ENCODE measurements at regions not wholly inside any gene's neighbourhood (a gene's known extent, or its start where the extent isn't known, plus 50 kb on each side); places are given as distances from the start of the nearest gene placed in this dataset.
A peak's percentile ranks its signal among the peaks of the same experiment; 100 is the strongest.

DNA sequence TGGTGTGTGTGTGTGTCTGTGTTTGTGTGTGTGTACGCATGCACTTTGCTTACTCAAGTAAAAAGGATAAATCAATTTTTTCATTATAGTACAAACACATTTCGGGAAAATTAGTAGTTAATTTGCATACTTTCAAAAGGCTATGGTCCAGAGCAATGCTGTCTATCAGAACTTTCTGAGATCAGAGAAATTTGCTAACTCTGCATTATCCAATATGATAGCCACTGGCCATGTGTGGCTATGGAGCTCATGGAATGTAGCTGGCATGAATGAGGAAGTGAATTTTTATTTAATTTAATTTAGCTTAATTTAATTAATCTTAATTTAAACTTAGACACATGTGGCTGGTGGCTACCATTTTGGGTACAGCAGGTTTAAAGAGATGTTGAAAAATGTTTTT, 289.6 kb downstream of the MAT2B start:
- H3K4me3 ChIP-seq (ENCODE audit: low read depth, low read length) = no peak overlapping the region
- no peak overlapping the region for H2BK120ac ChIP-seq (ENCODE audit: insufficient read depth, low read length, poor library complexity)

DNA sequence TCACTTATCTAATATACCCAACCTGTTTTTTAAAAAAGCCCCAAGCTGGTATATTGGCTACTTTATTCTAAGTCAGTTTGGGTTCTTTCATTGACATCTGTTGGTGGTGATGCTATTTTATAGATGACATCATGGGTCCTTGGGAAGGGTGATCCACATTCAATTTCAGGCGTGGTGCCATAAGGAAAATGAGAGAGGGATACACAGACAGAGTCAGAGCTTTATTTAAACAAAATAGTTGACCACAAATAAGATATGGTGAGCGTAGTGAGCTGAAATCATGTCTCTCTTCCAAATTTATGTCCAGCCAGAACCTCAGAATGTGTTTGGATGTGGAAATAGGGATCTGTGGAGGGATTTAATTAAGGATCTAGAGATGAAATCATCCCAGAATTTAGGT, 302.4 kb downstream of the MAT2B start:
- H2BK5ac ChIP-seq (ENCODE audit: low read depth, low read length, poor library complexity) = no peak overlapping the region
- H4K8ac ChIP-seq (ENCODE audit: low read depth, low read length) = no peak overlapping the region
- no peaks in the 10 kb centered on the region for H3K9me3 ChIP-seq (ENCODE audit: insufficient read depth, low read depth, low read length)
- H3K9ac ChIP-seq (ENCODE audit: low read length) = no peak overlapping the region
- no peak overlapping the region for H3K4me3 ChIP-seq (ENCODE audit: low read depth, low read length)
- no peaks in the 10 kb centered on the region for H3K27me3 ChIP-seq (ENCODE audit: insufficient read depth, low read length)
- H3K4ac ChIP-seq (ENCODE audit: low read depth, low read length) = no peak overlapping the region
- no CpG with 5 or more reads among the region's 2 CpGs for WGBS (ENCODE audit: extremely low coverage, insufficient coverage, insufficient read length)
- H4K12ac ChIP-seq (ENCODE audit: low read depth, low read length) = no peak overlapping the region
- no peaks in the 10 kb centered on the region for H3K79me2 ChIP-seq (ENCODE audit: control insufficient read depth, insufficient read depth, low read length, poor library complexity)
- no peak overlapping the region for H3K18ac ChIP-seq (ENCODE audit: low read length)
- no peak overlapping the region for H3K14ac ChIP-seq (ENCODE audit: low read length)
- H2BK12ac ChIP-seq (ENCODE audit: low read length) = no peak overlapping the region
- H3K36me3 ChIP-seq (ENCODE audit: control insufficient read depth in 1 of 2, insufficient read depth in 2 of 2, low read length in 2 of 2) = no peaks in the 10 kb centered on the region
- no peak overlapping the region for H2AK5ac ChIP-seq (ENCODE audit: low read length)
- H3K23ac ChIP-seq (ENCODE audit: low read length) = no peak overlapping the region
- H4K91ac ChIP-seq (ENCODE audit: low read depth, low read length) = no peak overlapping the region
- H2BK120ac ChIP-seq (ENCODE audit: insufficient read depth, low read length, poor library complexity) = no peak overlapping the region
- no peak overlapping the region for H3K27ac ChIP-seq (ENCODE audit: low read depth, low read length)
- H3K4me2 ChIP-seq (ENCODE audit: low read length) = no peak overlapping the region
- no peaks in the 10 kb centered on the region for H3K79me1 ChIP-seq (ENCODE audit: low read length)
- H2AFZ ChIP-seq (ENCODE audit: insufficient read depth, low read length, poor library complexity) = no peak overlapping the region
- H3K4me1 ChIP-seq (ENCODE audit: control insufficient read depth in 1 of 2, insufficient read depth in 2 of 2, low read length in 2 of 2) = no peaks in the 10 kb centered on the region
- no peak for DNase-seq

More for the DNA sequence above, 289.6 kb downstream of the MAT2B start:
- Histone ChIP-seq H2BK5ac (ENCODE audit: low read depth, low read length, poor library complexity) (no peak overlapping the region), H3K27me3 (ENCODE audit: insufficient read depth, low read length) (no peaks in the 10 kb centered on the region), H2AFZ (ENCODE audit: insufficient read depth, low read length, poor library complexity) (no peak overlapping the region), H3K79me1 (ENCODE audit: low read length) (no peaks in the 10 kb centered on the region), H3K9ac (ENCODE audit: low read length) (no peak overlapping the region), H3K4me1 (ENCODE audit: control insufficient read depth in 1 of 2, insufficient read depth in 2 of 2, low read length in 2 of 2) (no peaks in the 10 kb centered on the region), H4K91ac (ENCODE audit: low read depth, low read length) (no peak overlapping the region), H3K4ac (ENCODE audit: low read depth, low read length) (no peak overlapping the region), H3K4me2 (ENCODE audit: low read length) (no peak overlapping the region), H4K8ac (ENCODE audit: low read depth, low read length) (no peak overlapping the region), H3K23ac (ENCODE audit: low read length) (no peak overlapping the region), H3K14ac (ENCODE audit: low read length) (no peak overlapping the region), H3K9me3 (ENCODE audit: insufficient read depth, low read depth, low read length) (no peaks in the 10 kb centered on the region), H3K18ac (ENCODE audit: low read length) (no peak overlapping the region), H3K36me3 (ENCODE audit: control insufficient read depth in 1 of 2, insufficient read depth in 2 of 2, low read length in 2 of 2) (no peaks in the 10 kb centered on the region), H2AK5ac (ENCODE audit: low read length) (no peak overlapping the region), H2BK12ac (ENCODE audit: low read length) (no peak overlapping the region), H3K27ac (ENCODE audit: low read depth, low read length) (no peak overlapping the region), H4K12ac (ENCODE audit: low read depth, low read length) (no peak overlapping the region), H3K79me2 (ENCODE audit: control insufficient read depth, insufficient read depth, low read length, poor library complexity) (no peaks in the 10 kb centered on the region)
- no peak for DNase-seq
- no CpG with 5 or more reads among the region's 2 CpGs for WGBS (ENCODE audit: extremely low coverage, insufficient coverage, insufficient read length)

DNA sequence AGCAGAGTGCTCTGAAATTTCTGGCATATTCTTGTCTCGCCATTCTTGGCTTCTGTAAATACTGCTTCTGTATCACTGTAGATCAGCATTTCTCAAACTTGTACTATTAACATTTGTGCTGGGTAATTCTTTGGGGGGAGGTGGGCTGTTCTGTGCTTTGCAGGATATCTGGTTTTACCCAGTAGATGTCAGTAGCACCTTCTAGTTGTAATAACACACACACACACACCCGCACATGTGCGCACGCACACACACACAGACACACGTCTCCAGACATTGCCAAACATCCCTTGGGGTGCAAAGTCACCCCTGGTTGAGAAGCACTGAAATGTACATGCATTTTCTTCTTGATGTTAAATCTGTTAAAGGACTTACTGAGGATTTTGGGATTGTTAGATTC, 304.1 kb downstream of the MAT2B start:
- Histone ChIP-seq H3K9me3 (ENCODE audit: insufficient read depth, low read depth, low read length) (no peaks in the 10 kb centered on the region), H3K4me3 (ENCODE audit: low read depth, low read length) (no peak overlapping the region), H4K12ac (ENCODE audit: low read depth, low read length) (no peak overlapping the region), H4K8ac (ENCODE audit: low read depth, low read length) (no peak overlapping the region), H3K4me1 (ENCODE audit: control insufficient read depth in 1 of 2, insufficient read depth in 2 of 2, low read length in 2 of 2) (no peaks in the 10 kb centered on the region), H3K23ac (ENCODE audit: low read length) (no peak overlapping the region), H2AK5ac (ENCODE audit: low read length) (no peak overlapping the region), H2BK12ac (ENCODE audit: low read length) (no peak overlapping the region), H4K91ac (ENCODE audit: low read depth, low read length) (no peak overlapping the region), H3K27me3 (ENCODE audit: insufficient read depth, low read length) (no peaks in the 10 kb centered on the region), H3K79me2 (ENCODE audit: control insufficient read depth, insufficient read depth, low read length, poor library complexity) (no peaks in the 10 kb centered on the region), H3K36me3 (ENCODE audit: control insufficient read depth in 1 of 2, insufficient read depth in 2 of 2, low read length in 2 of 2) (no peaks in the 10 kb centered on the region), H3K14ac (ENCODE audit: low read length) (no peak overlapping the region), H3K18ac (ENCODE audit: low read length) (no peak overlapping the region), H3K27ac (ENCODE audit: low read depth, low read length) (no peak overlapping the region), H2BK120ac (ENCODE audit: insufficient read depth, low read length, poor library complexity) (no peak overlapping the region), H3K4me2 (ENCODE audit: low read length) (no peak overlapping the region), H2BK5ac (ENCODE audit: low read depth, low read length, poor library complexity) (no peak overlapping the region), H2AFZ (ENCODE audit: insufficient read depth, low read length, poor library complexity) (no peak overlapping the region), H3K4ac (ENCODE audit: low read depth, low read length) (no peak overlapping the region), H3K9ac (ENCODE audit: low read length) (no peak overlapping the region), H3K79me1 (ENCODE audit: low read length) (no peaks in the 10 kb centered on the region)
- no CpG with 5 or more reads among the region's 5 CpGs for WGBS (ENCODE audit: extremely low coverage, insufficient coverage, insufficient read length)
- DNase-seq = peak in 1 of 2 donors; percentile 13

DNA sequence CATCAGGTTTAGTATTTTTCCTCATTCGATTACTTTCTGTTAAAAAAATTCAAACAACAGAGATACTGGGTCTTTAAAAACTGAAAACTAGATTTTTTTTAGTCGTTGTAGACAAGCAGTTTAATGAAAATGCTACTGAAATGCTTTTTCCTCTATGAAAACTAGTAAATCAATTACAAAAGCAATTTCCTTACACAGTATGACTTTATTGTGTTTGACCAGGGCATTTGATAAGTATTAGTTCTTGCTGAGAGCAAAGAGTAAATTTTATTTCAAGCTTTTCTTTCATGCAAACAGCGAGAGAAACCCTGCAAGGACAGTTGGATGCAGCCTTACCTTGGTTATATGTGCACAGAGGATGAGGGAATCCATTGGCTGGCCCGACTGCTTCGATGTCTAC, 308.5 kb downstream of the MAT2B start:
- no peak overlapping the region for H3K9ac ChIP-seq (ENCODE audit: low read length)
- H4K91ac ChIP-seq (ENCODE audit: low read depth, low read length) = no peak overlapping the region
- H3K79me1 ChIP-seq (ENCODE audit: low read length) = no peaks in the 10 kb centered on the region
- H3K36me3 ChIP-seq (ENCODE audit: control insufficient read depth in 1 of 2, insufficient read depth in 2 of 2, low read length in 2 of 2) = no peaks in the 10 kb centered on the region
- no peaks in the 10 kb centered on the region for H3K4me1 ChIP-seq (ENCODE audit: control insufficient read depth in 1 of 2, insufficient read depth in 2 of 2, low read length in 2 of 2)
- H3K23ac ChIP-seq (ENCODE audit: low read length) = no peak overlapping the region
- no peak overlapping the region for H2BK120ac ChIP-seq (ENCODE audit: insufficient read depth, low read length, poor library complexity)
- H3K27me3 ChIP-seq (ENCODE audit: insufficient read depth, low read length) = no peaks in the 10 kb centered on the region
- H3K4me2 ChIP-seq (ENCODE audit: low read length) = no peak overlapping the region
- no peak overlapping the region for H2AFZ ChIP-seq (ENCODE audit: insufficient read depth, low read length, poor library complexity)
- H3K14ac ChIP-seq (ENCODE audit: low read length) = no peak overlapping the region
- H3K4me3 ChIP-seq (ENCODE audit: low read depth, low read length) = no peak overlapping the region
- H3K27ac ChIP-seq (ENCODE audit: low read depth, low read length) = no peak overlapping the region
- no peak overlapping the region for H2BK12ac ChIP-seq (ENCODE audit: low read length)
- no peak overlapping the region for H4K12ac ChIP-seq (ENCODE audit: low read depth, low read length)
- H4K8ac ChIP-seq (ENCODE audit: low read depth, low read length) = no peak overlapping the region
- H3K4ac ChIP-seq (ENCODE audit: low read depth, low read length) = no peak overlapping the region
- H2AK5ac ChIP-seq (ENCODE audit: low read length) = no peak overlapping the region
- H3K9me3 ChIP-seq (ENCODE audit: insufficient read depth, low read depth, low read length) = no peaks in the 10 kb centered on the region
- no peaks in the 10 kb centered on the region for H3K79me2 ChIP-seq (ENCODE audit: control insufficient read depth, insufficient read depth, low read length, poor library complexity)
- no peak for DNase-seq
- WGBS (ENCODE audit: extremely low coverage, insufficient coverage, insufficient read length) = no CpG with 5 or more reads among the region's 5 CpGs
- no peak overlapping the region for H2BK5ac ChIP-seq (ENCODE audit: low read depth, low read length, poor library complexity)
- no peak overlapping the region for H3K18ac ChIP-seq (ENCODE audit: low read length)

All from trophoblast cell (in vitro differentiated cells and primary cell).